ENCODE measurements at regions not wholly inside any gene's neighbourhood (a gene's known extent, or its start where the extent isn't known, plus 50 kb on each side); places are given as distances from the start of the nearest gene placed in this dataset.

DNA sequence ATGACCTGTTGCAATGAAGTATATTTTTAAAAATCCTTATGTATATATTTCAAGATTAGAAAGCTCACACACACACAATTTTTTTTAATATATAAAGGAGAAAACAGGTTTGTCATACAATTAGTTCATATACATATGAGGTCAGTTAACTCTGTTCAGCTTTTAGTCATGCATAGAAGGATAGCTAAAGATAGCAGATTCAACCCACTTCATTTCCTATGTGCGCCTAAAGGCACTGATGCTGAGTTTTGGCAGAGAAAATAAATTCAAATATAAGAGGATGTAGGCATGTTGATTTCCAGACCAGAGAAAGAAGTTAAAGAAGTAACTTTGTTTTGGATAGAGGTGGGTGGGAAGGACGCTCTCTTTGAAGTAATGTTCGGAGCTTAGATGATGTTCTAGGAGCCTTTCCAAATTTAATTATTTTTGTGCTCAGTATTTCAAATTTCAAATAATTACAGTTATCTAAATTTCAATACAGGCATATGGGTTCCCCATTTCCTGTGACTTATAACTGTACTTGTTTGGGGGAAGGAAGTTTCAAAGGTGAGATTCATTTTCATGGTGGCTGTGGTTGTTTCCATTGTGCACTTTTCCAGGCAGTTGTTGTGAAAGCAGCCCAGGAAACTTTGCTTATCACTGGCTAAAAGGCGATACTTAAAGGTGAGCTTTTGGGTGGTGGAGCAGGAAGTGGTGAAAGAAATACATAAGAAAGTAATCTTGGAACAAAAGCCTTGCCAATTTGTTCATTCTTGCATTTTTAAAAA is 523.4 kb upstream of the FANCL start:
- TF ChIP-seq POLR2AphosphoS5 (IDR thresholded peaks at IDR 0.05) = no peak
- TF ChIP-seq EZH2 (IDR thresholded peaks at IDR 0.05; ENCODE audit: borderline replicate concordance, insufficient read depth, low read length, poor library complexity, severe bottlenecking) = no peak
- TF ChIP-seq, protein P1, sequence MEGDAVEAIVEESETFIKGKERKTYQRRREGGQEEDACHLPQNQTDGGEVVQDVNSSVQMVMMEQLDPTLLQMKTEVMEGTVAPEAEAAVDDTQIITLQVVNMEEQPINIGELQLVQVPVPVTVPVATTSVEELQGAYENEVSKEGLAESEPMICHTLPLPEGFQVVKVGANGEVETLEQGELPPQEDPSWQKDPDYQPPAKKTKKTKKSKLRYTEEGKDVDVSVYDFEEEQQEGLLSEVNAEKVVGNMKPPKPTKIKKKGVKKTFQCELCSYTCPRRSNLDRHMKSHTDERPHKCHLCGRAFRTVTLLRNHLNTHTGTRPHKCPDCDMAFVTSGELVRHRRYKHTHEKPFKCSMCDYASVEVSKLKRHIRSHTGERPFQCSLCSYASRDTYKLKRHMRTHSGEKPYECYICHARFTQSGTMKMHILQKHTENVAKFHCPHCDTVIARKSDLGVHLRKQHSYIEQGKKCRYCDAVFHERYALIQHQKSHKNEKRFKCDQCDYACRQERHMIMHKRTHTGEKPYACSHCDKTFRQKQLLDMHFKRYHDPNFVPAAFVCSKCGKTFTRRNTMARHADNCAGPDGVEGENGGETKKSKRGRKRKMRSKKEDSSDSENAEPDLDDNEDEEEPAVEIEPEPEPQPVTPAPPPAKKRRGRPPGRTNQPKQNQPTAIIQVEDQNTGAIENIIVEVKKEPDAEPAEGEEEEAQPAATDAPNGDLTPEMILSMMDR (IDR thresholded peaks at IDR 0.05; ENCODE audit: poor library complexity, severe bottlenecking) = no peak
- no peak for TF ChIP-seq MXI1 (conservative IDR thresholded peaks at IDR 0.05; ENCODE audit: poor library complexity, severe bottlenecking)
- no peak for TF ChIP-seq TAF1 (IDR thresholded peaks at IDR 0.05; ENCODE audit: low read depth)
